TTC549 (cell line): ENCODE measurements at regions not wholly inside any gene's neighbourhood (a gene's known extent, or its start where the extent isn't known, plus 50 kb on each side); places are given as distances from the start of the nearest gene placed in this dataset.

Experiments
- FAIRE-seq: peaks from 2 replicates; lab custom pipeline; 2012; peaks lifted over from hg19 to GRCh38; lab: Jason Lieb, UNC

GRCh38 chr2:71936076-71937030 is 211.3 kb downstream of the CYP26B1 start:
- FAIRE-seq = no peak

GRCh38 chr2:71935262-71935848 is 212.3 kb downstream of the CYP26B1 start:
- FAIRE-seq = no peak

- no peak for FAIRE-seq
Measured at GRCh38 chr2:71934595-71935261, 212.9 kb downstream of the CYP26B1 start.

GRCh38 chr2:71934320-71934593 is 213.4 kb downstream of the CYP26B1 start:
- FAIRE-seq = no peak

- FAIRE-seq = no peak
Measured at GRCh38 chr2:71933467-71934319, 214.0 kb downstream of the CYP26B1 start.

- no peak for FAIRE-seq
Measured at GRCh38 chr2:71932780-71933466, 214.7 kb downstream of the CYP26B1 start.

GRCh38 chr2:71932037-71932779 is 215.5 kb downstream of the CYP26B1 start:
- FAIRE-seq = no peak

- no peak for FAIRE-seq
Measured at GRCh38 chr2:71930049-71930681, 217.5 kb downstream of the CYP26B1 start.

- FAIRE-seq = no peak
Measured at GRCh38 chr2:71929482-71929772, 218.2 kb downstream of the CYP26B1 start.

GRCh38 chr2:71928734-71929481 is 218.8 kb downstream of the CYP26B1 start:
- FAIRE-seq = no peak

- no peak for FAIRE-seq
Measured at GRCh38 chr2:71927757-71928715, 219.6 kb downstream of the CYP26B1 start.

- FAIRE-seq = no peak
Measured at GRCh38 chr2:71926876-71927756, 220.5 kb downstream of the CYP26B1 start.

- no peak for FAIRE-seq
Measured at GRCh38 chr2:71926089-71926447, 221.6 kb downstream of the CYP26B1 start.

- FAIRE-seq = no peak
Measured at GRCh38 chr2:71925268-71926088, 222.2 kb downstream of the CYP26B1 start.

GRCh38 chr2:71923887-71924533 is 223.7 kb downstream of the CYP26B1 start:
- peak; percentile 51 for FAIRE-seq

- FAIRE-seq = no peak
Measured at GRCh38 chr2:71923143-71923525, 224.5 kb downstream of the CYP26B1 start.
